Fibroblast of the conjunctiva (primary cell): ENCODE measurements at regions not wholly inside any gene's neighbourhood (a gene's known extent, or its start where the extent isn't known, plus 50 kb on each side); places are given as distances from the start of the nearest gene placed in this dataset.
"Not testable (repeated sequence)": the region's sequence is repeated elsewhere in the genome, so short reads cannot be mapped to it uniquely, and the experiment has no call there.

Source experiments
- DNase-seq: peaks from one replicate; pipeline ENCODE4 v3.0.0-alpha.2; 2010; ENCODE audit warnings: low read depth

DNA sequence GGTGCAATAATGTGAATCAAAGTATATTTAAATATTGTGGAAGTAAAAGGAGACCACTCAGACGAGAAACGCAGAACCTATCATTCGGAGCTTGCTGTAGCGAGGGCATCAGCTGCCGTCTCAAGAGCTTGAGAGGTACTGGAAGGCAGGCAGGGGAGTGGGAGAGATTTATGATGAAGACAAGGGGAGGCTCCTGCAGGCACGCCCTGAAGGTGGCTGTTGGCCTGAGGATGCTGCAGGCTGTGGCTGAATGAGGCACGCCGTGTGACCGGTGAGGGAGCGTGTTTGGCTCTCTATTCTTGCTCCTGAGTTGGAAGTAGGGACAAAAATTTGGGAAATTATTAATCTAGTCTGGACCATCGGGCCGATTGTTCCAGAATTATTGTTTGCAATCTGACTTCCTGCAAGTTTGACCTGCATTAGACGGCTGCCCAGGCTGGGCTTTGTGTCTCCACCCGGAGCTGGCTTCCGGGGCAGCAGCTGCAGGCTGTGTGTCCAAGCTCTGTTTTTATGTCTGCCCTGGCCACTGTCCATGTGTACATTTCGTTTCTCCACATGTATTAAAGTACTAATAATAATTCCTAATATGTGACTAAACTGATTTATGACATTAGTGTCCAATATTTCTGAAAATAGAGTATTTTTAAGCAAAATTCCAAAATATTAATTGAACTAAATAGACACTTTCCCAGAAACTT, 91.1 kb upstream of the ANKRD10 start:
- DNase-seq: no peak

DNA sequence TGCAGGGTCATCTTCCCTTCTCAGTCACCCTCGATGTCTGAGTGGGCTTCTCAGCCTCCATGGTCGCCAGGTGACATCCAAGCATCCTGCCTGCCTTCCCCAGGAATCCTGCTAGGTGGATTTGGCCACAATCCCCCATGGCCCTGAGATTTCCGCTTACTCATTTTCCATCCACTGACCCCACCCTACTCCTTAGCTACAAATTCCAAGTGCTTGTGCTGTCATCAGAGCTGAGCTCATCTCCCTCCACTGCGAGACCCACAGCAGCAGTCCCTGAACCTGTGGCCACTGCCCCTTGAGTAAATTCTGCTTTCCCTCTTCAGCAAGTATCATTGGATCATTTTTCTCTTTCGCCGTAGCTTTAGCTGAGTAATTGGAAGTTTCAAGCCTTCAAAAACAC, 90.5 kb upstream of the ANKRD10 start:
- no peak for DNase-seq

GRCh38 chr13:111004444-111004843, 89.6 kb upstream of the ANKRD10 start:
- DNase-seq: no peak

DNA sequence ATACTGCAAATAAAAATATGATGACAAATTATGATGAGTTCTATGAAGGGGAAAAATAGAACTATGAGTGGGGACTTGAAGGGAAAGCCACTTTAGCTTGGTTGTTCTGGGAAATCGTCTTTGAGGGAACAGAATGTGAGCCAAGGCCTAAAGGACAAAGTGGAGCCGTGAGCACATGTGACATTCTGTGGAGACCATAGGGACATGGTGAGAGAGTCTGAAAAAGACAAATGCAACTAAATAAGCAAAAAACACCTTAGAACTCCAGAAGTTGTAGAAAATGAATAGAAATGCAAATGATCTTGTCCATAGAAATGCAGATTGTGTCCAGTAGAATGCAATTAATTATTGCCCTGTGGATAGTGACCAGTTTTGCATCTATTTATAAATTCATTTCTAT, 86.8 kb upstream of the ANKRD10 start:
- no peak for DNase-seq

GRCh38 chr13:110993788-110994187, 78.9 kb upstream of the ANKRD10 start:
- no peak for DNase-seq

DNA sequence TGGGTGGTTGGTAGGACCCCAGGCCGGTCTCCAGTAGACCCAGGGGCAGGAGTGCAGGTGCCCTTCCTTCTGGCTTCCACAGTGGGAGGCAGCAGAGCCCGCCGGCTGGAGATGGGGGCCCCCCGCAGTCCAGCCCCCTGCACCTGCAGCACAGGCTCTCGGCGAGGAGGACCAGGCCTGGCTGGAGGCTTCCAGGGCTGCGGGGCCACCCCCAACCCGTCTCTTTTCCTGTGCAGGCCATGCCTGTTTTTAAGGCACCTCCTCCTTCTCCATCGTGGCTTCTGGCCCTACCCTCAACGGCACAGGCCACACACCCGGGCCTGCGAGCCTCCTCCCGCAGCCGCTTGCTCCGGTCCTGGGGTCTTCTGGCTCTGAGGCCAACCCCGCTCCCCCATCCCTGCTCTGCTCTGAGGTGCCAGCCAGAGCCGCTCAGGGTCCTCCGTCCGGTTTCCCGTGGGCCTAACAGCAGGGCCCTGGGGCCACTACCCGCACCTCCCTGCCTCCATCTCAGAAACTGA, 77.2 kb upstream of the ANKRD10 start:
- DNase-seq: no peak

DNA sequence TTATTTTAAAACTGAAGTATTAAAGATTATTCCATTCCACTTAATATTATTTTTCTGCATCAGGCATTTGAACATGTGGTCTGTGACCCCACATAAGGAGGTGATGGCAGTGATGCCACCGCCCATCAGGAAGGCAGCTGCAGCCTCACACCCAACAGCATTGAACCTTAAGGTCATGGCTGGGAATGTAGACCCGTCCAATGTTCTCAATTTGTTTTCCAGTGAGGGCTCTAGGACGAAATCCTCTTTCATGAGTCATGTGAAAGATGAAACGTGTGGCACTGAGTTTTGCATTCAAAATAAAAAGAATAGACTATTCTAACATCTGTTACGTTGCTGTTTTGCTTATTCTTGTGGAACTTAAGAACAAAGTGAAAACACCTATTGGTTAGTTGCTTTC, 74.5 kb upstream of the ANKRD10 start:
- peak; percentile 26 for DNase-seq

DNA sequence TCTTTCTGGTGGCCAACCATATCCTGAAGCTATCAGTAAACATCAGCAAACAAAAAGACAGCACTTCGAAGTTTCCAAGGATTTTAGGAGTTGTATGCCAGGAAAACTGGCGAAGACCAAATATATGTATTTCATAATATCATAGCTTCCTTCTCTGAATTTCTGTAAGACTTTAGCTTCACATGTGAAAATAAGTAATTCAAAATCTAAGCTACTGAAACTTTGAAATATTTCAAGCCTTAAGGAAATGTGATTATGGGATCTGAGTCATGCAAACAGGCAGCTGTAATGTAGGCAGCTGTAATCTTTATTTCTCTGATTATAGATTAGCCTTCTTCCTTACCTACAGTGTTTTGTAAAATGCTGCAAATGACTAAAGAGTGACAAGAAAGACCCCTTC, 70.7 kb upstream of the ANKRD10 start:
- no peak for DNase-seq

DNA sequence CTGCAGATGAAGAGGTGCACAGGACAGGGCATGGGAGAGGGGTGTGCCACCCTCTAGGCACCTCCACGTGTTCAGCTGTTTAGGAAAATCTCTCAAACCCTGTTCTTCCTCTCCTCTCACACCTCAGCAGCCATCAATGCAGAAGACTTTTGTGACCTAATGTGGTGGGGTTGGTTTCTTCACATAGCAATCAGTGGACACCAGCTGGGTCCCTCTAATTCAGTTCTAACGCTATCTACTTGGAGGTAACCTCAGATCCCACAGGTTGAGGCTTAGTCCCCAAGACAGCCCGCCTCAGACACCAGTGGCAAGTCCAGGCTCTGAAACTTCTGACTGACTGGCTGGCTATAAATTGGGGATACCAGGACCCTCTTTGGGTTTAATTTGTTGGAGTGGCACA, 69.9 kb upstream of the ANKRD10 start:
- no peak for DNase-seq

GRCh38 chr13:110984381-110984780, 69.5 kb upstream of the ANKRD10 start:
- DNase-seq: no peak

DNA sequence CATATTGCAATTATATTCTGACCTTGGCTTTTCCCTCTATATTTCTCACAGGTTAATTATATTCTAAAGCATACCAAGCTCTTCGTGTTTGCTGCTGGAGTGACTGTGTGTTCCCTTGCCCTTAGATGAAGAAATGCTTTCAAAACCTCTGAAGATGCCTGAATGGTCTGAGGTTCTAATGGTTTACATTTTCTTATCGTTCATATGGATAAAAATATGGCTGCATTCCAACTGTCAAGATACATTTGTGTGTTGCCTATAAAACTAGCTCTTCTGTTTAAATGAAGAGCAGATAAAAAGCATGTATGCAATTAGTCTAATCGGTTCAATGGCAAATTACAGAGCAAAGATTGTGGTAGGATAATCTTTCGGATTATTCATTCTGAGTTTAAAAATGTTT, 68.4 kb upstream of the ANKRD10 start:
- DNase-seq: no peak

- DNase-seq: no peak
Measured at GRCh38 chr13:110981379-110981778, 66.5 kb upstream of the ANKRD10 start.

DNA sequence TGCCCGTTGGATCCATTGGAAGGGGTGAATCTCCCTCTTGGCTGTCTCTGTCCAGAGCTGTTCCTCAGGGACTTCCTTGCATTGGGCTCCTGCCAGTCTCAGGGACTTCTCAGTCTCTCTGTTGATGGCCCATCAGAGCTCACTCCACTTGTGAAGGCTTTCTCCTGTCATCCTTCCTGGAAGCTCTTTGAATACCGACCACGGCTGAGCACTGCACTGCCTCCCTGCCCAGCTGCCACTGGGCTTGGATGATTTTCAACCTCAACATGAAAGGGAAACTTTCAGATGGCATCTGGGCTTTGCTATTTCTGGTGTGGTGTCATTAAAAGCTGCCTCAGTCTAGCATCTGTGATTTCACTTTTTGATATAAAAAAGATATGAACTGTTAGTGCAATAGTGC, 66.1 kb upstream of the ANKRD10 start:
- DNase-seq: no peak

- not testable (repeated sequence) for DNase-seq
Measured at GRCh38 chr13:110979149-110979548, 64.3 kb upstream of the ANKRD10 start.

DNA sequence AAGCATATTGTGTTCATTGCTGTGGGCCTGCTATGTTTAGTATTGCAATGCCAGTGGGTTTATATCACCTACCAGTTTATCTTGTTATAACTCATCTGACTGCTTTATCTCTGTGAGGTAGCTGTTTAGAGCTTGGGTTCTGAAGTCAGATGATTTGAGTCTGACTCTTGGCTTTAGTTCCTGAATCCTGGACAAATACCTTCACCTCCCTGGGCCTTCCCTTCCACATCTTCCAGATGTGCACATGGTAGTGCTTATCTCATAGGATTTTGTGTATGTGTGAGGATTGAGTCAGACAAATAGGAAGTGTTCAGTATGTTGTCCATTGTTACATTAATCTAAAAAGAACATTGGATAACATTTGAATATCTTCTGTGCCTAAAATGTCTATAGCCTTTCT, 63.5 kb upstream of the ANKRD10 start:
- no peak for DNase-seq

- no peak for DNase-seq
Measured at GRCh38 chr13:110976785-110977184, 61.9 kb upstream of the ANKRD10 start.

DNA sequence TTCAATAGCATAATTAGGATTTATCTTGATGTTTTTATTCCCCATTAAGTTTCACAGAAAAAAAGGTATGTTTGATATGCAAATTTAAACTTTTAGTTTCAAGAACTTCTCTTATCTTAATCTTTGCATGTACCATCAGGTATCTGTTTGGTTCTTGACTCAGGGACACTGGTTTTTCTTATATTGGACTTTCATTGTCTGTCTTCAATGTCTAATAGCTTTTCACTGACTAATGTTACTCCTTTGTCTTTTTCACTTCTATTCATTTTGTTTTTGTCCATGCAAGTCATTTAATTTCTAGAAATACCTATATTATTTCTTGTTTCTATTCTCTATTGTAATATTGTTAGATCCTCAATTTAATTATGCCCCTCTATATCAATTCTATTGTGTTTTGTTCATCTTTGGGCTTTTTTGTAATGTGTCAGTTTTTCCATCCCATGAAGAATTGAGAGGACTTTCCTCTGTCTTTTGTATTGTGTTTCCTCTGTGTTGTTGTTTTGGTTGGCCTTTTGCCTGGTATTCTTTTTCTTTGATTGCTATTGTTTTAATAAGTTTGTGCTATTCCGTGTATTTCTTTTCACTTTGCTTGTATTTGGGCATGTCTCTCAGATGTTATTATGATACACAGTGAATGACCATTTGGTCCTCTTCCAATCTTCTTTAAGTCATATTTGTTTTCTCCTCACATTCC, 58.3 kb upstream of the ANKRD10 start:
- no peak for DNase-seq

- DNase-seq: no peak
Measured at GRCh38 chr13:110971486-110971885, 56.6 kb upstream of the ANKRD10 start.

- not testable (repeated sequence) for DNase-seq
Measured at GRCh38 chr13:110967156-110967855, 52.4 kb upstream of the ANKRD10 start.

GRCh38 chr13:110965755-110966134, 50.9 kb upstream of the ANKRD10 start:
- no peak for DNase-seq

DNA sequence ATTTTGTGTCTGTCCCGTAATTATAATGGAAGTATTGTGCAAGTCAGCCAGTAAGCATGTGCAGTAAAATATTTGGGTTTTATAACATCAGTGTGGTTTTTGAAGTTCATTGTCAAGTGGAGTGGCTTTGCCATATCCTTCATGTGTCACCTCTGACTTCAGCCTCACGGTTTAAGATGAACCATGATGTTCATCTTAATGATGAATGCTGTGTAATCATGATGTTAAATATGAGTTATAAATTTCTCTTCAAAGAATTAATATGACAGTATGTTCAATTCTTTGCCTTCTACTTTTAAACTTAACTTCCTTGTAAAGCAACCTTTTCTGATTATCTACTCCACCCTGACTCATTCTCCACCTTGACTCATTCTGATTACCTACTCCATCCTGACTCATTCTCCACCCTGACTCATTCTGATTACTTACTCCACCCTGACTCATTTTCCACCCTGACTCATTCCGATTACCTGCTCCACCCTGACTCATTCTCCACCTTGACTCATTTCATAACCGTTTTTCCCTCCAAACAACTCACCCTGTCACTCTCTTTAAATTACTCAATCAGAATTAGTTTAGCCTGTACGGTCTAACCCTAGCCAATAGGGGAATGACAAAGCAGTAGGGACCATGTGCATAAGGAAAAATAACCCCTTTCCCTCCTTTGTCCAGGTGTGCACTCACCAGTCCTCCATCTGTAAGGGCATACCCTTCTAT, 50.3 kb upstream of the ANKRD10 start:
- DNase-seq: peak; percentile 13
